GM19035 (cell line): ENCODE measurements at regions not wholly inside any gene's neighbourhood (a gene's known extent, or its start where the extent isn't known, plus 50 kb on each side); places are given as distances from the start of the nearest gene placed in this dataset.
A peak's percentile ranks its signal among the peaks of the same experiment; 100 is the strongest.
"Not testable (repeated sequence)": the region's sequence is repeated elsewhere in the genome, so short reads cannot be mapped to it uniquely, and the experiment has no call there.

ENCODE experiments used
- ATAC-seq: cut with Tn5 transposase; IDR thresholded peaks from one replicate; pipeline ENCODE4 v1.9.1; 2021; ENCODE audit not compliant: unreplicated experiment

DNA sequence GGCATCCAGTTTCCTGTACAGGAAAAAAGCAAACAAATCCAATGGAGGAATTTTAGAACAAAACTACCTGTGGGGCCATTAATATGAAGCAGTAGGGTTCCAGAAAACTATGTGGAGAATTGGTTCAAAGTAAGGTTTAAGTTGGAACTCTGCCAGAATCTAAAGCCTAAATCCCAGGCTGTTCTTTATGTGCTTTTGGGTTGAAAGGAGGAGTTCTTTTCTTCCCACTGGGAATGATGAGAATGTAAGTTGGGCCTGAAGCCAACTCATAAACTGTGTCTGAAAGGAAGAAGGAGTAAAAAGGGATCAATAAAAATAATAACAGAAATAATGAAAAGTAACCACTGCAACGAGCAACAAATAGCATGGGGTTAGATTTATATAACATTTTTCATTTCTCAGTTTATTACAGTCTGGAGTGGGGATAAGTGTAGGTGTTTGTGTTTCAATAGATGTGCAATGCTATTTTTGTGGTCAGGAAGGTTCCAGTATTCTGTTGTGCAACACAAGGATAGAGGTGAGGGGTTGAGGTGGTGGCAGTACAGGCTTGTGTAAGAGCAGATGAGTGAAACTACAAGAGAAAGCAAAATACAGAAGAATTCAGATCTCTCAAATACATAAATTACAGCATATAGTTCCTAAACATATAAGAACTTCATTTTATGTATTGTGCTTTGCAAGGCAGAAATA, 373.6 kb downstream of the EMP1 start:
- ATAC-seq = no peak

GRCh38 chr12:13566292-13566691, 369.8 kb downstream of the EMP1 start:
- ATAC-seq = no peak

- no peak for ATAC-seq
Measured at GRCh38 chr12:13564266-13564810, 367.8 kb downstream of the EMP1 start.

DNA sequence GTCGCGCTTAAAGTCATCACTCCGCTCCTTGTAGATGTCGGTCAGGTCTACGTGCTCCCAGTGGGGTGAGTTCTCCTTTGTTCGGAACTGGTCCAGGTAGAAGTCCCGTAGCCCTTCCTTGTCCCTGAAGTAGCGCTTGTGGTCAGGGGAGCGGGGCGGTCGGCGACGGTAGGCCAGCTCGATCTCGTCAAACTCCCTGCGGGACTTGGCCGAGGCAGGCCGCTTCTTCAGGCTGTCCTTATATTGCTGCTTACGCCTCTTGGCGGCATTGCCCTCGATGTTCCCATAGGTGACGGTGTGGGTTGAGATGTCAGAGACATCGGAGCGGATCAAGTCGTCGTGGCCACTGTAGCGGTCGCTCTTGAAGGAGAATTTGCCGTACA, 367.2 kb downstream of the EMP1 start:
- no peak for ATAC-seq

DNA sequence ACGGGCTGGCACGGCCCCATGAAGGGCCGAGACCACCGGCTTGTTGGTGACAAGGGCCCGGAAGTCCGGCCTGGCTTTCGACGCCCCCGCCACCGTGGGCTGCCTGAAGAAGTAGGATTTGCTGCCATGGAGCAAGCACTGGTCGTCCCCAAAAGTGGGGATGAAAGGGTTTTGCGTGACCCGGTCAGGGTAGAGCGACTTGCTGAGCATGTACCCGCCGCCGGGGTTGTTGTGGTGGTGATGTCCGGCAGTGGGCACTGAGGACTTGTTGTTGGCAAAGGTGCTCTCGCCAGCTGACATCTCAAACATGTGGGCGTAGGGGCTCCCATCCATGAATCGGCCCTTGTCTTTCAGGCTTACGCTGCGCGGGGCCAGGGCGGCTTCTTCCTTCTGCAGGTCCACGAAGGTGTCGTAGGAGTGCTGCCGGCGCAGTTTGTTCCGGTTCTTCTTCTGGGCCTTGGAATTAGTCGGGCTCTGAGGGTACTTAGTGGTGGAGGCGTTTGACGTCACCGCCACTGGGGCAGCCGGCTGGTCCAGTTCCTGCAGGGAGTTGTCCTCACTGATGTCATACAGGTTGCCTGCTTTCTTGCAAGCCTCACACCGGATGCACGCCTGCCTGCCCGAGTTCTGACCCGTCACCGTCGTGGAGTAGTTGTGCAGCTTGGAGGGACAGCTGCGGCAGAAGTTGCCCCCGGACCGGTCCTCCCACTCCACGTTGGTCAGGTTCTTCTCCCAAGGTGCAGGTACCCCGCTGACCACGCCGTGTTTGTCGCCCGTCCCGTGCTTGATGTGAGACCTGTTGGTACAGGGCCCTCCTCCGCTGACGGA, 366.6 kb downstream of the EMP1 start:
- no peak for ATAC-seq

GRCh38 chr12:13561923-13562322, 365.4 kb downstream of the EMP1 start:
- ATAC-seq = no peak

DNA sequence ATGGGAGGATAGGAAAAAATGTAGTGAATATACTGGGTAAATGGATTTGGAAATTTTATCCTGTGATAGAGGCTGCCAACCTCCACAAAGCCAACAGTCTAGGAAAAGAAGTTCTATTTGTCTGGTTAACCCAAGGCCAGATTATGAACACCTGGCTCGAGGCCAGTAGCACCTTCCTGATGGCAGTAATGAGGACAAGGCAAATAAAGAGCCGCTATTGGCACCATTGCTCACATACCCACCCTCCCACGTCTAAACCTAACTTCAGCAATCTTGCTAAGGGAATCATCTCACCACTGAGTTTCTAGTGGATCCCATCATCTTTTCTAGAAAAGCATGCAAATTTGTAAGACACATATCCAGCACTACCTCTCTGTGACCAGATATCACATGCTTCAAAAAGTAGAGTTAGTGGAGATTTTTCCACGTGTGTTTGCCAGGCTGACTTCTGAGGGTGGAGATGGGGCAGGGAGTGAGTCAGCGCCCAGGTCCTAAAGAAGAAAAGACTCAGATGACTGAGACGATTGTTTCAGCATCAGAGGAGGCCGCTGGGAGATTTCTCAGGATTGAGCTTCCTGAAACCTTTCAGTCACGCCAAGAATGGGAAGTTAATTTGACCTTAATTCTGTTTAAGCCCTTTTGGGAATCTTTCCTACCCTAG, 362.9 kb downstream of the EMP1 start:
- no peak for ATAC-seq

GRCh38 chr12:13552830-13553229, 356.3 kb downstream of the EMP1 start:
- ATAC-seq = no peak

- ATAC-seq = no peak
Measured at GRCh38 chr12:13547283-13547682, 350.8 kb downstream of the EMP1 start.

DNA sequence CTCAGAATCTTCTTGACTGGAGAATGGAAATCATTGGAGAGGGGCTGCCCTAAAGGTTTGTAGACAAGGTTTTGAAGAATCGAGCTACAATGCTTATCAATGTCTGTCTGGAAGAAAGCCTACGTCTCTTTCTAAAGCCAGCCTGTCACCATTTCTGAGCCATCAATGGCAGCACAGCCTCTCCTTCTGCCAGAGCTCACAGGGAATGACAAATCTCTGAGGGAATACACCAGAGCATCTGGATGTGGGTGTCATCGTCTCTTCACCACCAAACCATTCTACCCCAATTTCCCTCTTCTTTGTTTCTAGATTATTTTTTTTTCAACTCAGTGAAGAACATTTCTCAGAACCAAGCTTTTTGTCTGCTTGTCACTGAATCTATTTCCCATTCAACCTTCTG, 349.7 kb downstream of the EMP1 start:
- no peak for ATAC-seq

DNA sequence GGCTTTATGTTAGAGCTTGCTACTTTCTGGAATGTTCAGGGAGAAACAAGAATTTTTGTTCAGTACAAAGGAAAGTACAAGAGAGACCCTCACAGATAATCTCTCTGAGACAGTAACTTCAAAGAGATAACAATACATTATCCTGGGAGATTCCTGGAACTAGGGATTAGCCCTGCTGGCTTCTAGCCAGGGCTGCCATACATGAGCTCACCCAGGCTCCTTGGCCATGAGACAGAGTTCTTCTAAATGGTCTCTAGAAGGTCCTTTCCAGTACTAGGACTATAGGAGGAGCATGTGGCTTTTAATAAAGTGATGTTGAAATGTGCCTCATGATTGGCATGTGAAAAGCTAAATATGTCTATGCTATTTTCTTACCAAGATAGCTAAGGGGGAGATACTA, 342.5 kb downstream of the EMP1 start:
- no peak for ATAC-seq

DNA sequence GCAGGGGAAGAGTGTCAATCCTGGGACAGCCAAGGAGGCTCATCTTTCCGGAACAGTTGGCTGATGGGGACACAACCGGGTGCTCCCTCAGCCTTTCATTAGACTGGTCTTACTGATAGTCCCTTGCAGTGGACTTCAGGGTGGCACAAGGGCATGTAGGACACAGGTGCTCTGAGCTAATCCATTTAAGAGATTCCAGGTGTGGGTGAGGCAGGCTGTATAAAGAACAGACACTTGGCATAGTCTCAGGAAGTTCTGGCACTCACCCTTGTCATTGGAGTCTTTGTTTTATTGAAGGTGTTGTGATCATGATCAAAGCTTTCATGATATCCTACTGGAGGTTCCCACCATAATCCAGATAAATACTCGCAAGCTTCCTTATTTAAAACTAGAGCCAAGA, 341.6 kb downstream of the EMP1 start:
- ATAC-seq = no peak

DNA sequence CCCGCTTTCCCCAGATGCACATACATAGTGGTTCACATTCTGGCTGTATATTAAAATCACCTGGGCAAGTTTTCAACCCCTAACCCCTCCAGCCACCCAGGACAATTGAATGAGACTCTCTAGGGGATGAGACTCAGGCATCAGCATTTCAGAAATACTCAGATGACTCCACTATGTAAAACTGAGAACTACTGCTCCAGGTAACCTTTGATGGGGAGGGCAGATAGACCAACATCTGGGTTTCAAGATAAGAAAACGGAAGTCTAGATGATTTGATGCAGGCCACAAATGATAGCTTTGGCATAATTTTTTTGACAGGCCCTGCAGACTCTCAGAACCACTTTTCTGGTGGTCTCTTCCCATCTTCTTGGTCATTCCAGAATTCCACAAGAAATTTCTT, 341.1 kb downstream of the EMP1 start:
- ATAC-seq = peak; percentile 59

- peak; percentile 98 for ATAC-seq
Measured at GRCh38 chr12:13536219-13536910, 339.8 kb downstream of the EMP1 start.

DNA sequence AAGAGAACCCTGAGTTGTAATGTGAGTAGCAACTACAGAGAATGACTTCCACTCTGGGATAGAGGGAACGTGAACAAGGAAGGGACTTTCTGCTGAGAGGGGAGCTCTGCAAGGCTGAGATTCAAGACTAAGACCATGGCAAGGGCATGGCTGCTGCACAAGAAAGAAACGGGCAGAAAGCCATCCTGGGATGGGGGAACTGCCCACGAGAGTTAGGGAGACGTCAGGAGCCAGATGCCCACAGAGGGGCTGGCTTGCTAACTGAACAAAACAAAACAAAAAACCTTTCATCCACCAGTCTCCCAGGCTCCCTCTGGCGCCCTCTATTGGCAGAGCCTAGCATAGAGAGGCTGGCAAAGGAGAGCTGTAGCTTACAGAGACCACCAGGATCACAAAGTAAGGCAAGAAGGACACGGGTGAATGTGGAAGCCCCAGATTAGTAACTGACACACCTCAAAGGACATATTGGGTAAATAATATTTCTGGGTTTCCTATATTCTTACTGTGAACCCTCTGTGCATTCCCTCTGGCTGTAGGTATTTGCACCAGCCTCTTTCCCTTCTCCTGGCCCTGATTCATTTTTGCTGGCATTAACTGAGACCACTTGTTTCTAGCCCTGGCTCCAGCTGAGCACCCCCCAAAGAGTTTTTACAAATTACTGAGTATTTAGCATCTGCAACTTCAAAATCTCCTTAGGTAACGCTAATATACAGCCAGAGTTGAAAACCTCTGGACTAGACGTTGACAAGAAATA, 338.3 kb downstream of the EMP1 start:
- ATAC-seq = no peak

DNA sequence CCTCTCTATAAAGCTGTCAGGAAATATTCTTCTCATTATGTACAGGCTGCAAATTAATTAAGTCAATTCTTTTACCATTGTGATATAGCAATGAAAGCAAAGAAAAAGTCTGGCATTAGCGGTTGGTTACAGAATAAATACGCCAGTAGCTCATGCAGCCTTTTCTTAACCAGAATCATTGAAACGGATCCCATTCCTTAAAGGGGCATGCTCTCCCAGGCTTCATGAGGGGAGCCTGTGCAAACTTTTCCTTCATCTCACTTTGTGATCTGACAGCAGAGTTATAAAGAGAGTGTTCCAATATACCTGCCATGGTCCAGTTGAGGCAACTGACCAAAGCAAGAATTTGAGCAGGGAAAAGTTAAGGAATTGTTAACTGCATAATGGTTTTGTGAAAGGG, 337.7 kb downstream of the EMP1 start:
- no peak for ATAC-seq

DNA sequence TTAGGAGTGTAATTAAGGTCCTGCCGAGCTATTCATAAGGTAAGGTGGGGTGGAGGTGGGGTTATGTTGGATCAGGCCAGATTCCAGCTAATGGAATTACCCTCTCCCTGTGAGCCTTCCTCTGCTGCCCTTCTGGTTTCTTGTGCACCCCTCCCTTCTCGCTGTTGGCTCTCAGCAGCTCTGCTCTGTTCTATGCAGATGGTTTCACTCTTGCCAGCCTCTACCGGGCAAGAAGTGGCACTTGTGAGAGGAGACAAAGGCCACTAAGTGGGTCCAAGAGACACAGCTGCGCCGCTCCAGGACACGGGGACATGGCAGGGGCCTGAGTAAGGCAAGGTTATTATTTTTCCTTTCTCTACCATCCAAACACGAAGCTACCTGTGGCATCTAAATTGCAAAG, 334.4 kb downstream of the EMP1 start:
- no peak for ATAC-seq

DNA sequence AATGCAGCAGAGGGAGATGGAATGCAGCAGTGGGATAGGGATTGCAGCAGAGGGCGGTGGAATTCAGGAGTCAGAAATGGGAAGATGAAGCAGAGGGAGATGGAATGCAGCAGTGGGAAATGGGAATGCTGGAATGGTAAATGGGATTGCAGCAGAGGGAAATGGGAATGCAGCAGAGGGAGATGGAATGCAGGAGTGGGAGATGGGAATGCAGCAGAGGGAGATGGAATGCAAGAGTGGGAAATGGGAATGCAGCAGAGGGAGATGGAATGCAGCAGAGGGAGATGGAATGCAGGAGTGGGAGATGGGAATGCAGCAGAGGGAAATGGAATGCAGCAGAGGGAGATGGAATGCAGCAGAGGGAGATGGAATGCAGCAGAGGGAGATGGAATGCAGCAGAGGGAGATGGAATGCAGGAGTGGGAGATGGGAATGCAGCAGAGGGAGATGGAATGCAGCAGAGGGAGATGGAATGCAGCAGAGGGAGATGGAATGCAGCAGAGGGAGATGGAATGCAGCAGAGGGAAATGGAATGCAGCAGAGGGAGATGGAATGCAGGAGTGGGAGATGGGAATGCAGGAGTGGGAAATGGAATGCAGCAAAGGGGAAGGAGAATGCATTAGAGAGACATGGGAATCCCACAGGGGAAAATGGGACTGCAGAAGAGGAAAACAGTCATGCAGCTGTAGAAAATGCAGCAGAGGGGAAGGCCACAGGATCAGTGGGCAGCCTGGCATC, 329.8 kb downstream of the EMP1 start:
- not testable (repeated sequence) for ATAC-seq

DNA sequence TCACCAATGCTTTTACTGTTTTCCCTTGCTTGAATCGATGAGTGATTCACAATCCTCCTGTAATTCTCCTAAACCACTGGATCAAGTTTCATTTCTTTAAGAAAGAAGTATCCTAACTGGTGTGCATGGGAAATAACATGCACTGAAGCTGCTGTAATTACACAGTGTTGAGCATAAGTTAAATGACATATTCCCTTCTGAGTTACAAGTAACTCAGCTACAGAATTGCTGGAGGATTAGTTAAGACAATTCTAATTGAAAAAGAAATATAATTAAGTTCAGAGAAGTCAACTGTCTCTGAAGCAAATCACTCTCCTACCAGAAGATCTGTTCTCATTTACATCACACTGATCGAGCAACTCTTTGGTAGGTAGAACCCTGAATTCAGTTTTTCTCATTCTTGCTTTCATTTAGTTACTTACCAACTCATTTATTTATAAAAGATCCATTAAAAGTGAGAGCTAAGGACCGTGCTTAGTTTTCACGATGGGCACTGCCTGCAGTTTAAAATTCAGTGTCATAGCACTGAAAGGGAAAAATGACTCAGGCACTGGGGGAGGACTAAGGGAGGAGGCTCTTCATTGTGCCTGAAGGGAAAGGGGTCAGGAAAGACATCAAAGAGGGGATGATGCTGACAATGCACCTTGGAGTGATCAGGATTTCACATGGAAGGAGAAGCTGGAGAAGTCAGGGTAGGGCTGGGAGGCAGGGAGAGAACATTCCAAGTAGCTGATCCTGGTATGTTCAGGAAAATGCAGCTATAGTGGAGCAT, 327.2 kb downstream of the EMP1 start:
- ATAC-seq = no peak
